ENCODE measurements at regions not wholly inside any gene's neighbourhood (a gene's known extent, or its start where the extent isn't known, plus 50 kb on each side); places are given as distances from the start of the nearest gene placed in this dataset.

- Histone ChIP-seq H3K4me1 (ENCODE audit: insufficient read depth, poor library complexity, severe bottlenecking) (no peaks in the 10 kb centered on the region), H3K4me3 (ENCODE audit: severe bottlenecking) (no peak overlapping the region), H3K27me3 (ENCODE audit: insufficient read depth, poor library complexity, severe bottlenecking) (no peaks in the 10 kb centered on the region), H3K27ac (ENCODE audit: poor library complexity, severe bottlenecking) (no peak overlapping the region), H3K9me3 (ENCODE audit: severe bottlenecking) (no peaks in the 10 kb centered on the region), H3K36me3 (ENCODE audit: low read depth) (no peaks in the 10 kb centered on the region)
- no peak for TF ChIP-seq CTCF (IDR thresholded peaks at IDR 0.05; ENCODE audit: poor library complexity, severe bottlenecking)
- no peak for ATAC-seq (ENCODE audit: low read depth)
- no peak for DNase-seq (ENCODE audit: low spot score)
Observed at GRCh38 chr15:81843226-81843625, 202.6 kb downstream of the MEX3B start.

- no peaks in the 10 kb centered on the region for H3K4me1 ChIP-seq (ENCODE audit: insufficient read depth, poor library complexity, severe bottlenecking)
- no peak for DNase-seq (ENCODE audit: low spot score)
- no peak overlapping the region for H3K4me3 ChIP-seq (ENCODE audit: severe bottlenecking)
- TF ChIP-seq CTCF (IDR thresholded peaks at IDR 0.05; ENCODE audit: poor library complexity, severe bottlenecking), result no peak
- peaks cover 4% of the 10 kb centered on the region for H3K27me3 ChIP-seq (ENCODE audit: insufficient read depth, poor library complexity, severe bottlenecking)
- ATAC-seq (ENCODE audit: low read depth), result no peak
- H3K9me3 ChIP-seq (ENCODE audit: severe bottlenecking), result no peaks in the 10 kb centered on the region
- no peaks in the 10 kb centered on the region for H3K36me3 ChIP-seq (ENCODE audit: low read depth)
- H3K27ac ChIP-seq (ENCODE audit: poor library complexity, severe bottlenecking), result no peak overlapping the region
Observed at GRCh38 chr15:81839387-81839786, 206.4 kb downstream of the MEX3B start.

- Histone ChIP-seq H3K4me1 (ENCODE audit: insufficient read depth, poor library complexity, severe bottlenecking) (no peaks in the 10 kb centered on the region), H3K36me3 (ENCODE audit: low read depth) (no peaks in the 10 kb centered on the region), H3K27ac (ENCODE audit: poor library complexity, severe bottlenecking) (no peak overlapping the region), H3K9me3 (ENCODE audit: severe bottlenecking) (no peaks in the 10 kb centered on the region), H3K27me3 (ENCODE audit: insufficient read depth, poor library complexity, severe bottlenecking) (peaks cover 4% of the 10 kb centered on the region), H3K4me3 (ENCODE audit: severe bottlenecking) (no peak overlapping the region)
- TF ChIP-seq CTCF (IDR thresholded peaks at IDR 0.05; ENCODE audit: poor library complexity, severe bottlenecking), result no peak
- no peak for ATAC-seq (ENCODE audit: low read depth)
- DNase-seq (ENCODE audit: low spot score), result no peak
Observed at GRCh38 chr15:81835731-81836130, 210.1 kb downstream of the MEX3B start.

GRCh38 chr15:81830520-81830919 lies 215.3 kb downstream of the MEX3B start:
- ATAC-seq (ENCODE audit: low read depth), result no peak

GRCh38 chr15:81829918-81830317 lies 215.9 kb downstream of the MEX3B start:
- Histone ChIP-seq H3K27ac (ENCODE audit: poor library complexity, severe bottlenecking) (no peak overlapping the region), H3K27me3 (ENCODE audit: insufficient read depth, poor library complexity, severe bottlenecking) (no peaks in the 10 kb centered on the region), H3K4me1 (ENCODE audit: insufficient read depth, poor library complexity, severe bottlenecking) (no peaks in the 10 kb centered on the region), H3K36me3 (ENCODE audit: low read depth) (no peaks in the 10 kb centered on the region), H3K9me3 (ENCODE audit: severe bottlenecking) (no peaks in the 10 kb centered on the region), H3K4me3 (ENCODE audit: severe bottlenecking) (no peak overlapping the region)
- no peak for TF ChIP-seq CTCF (IDR thresholded peaks at IDR 0.05; ENCODE audit: poor library complexity, severe bottlenecking)
- ATAC-seq (ENCODE audit: low read depth) (no peak), DNase-seq (ENCODE audit: low spot score) (no peak)

More at GRCh38 chr15:81830520-81830919, 215.3 kb downstream of the MEX3B start:
- H3K27me3 ChIP-seq (ENCODE audit: insufficient read depth, poor library complexity, severe bottlenecking), result no peaks in the 10 kb centered on the region
- no peaks in the 10 kb centered on the region for H3K9me3 ChIP-seq (ENCODE audit: severe bottlenecking)
- DNase-seq (ENCODE audit: low spot score), result no peak
- no peaks in the 10 kb centered on the region for H3K4me1 ChIP-seq (ENCODE audit: insufficient read depth, poor library complexity, severe bottlenecking)
- no peak overlapping the region for H3K27ac ChIP-seq (ENCODE audit: poor library complexity, severe bottlenecking)
- TF ChIP-seq CTCF (IDR thresholded peaks at IDR 0.05; ENCODE audit: poor library complexity, severe bottlenecking), result no peak
- H3K36me3 ChIP-seq (ENCODE audit: low read depth), result no peaks in the 10 kb centered on the region
- no peak overlapping the region for H3K4me3 ChIP-seq (ENCODE audit: severe bottlenecking)

Measured in RWPE2 (cell line).